GM12878 (cell line): ENCODE measurements at regions not wholly inside any gene's neighbourhood (a gene's known extent, or its start where the extent isn't known, plus 50 kb on each side); places are given as distances from the start of the nearest gene placed in this dataset.
A peak's percentile ranks its signal among the peaks of the same experiment; 100 is the strongest.

Experiments
- ATAC-seq: fragments of 200-7000 bp; cut with Tn5 transposase; 3 replicates; pipeline ENCODE4 v1.9.1; 2020; ENCODE audit warnings: mild to moderate bottlenecking, moderate library complexity
- BruUV-seq: library from RNA; stranded (reverse); fragments of 400-500 nt; replicated peaks from 2 replicates; lab custom pipeline; 2021; lab: Mats Ljungman, UMichigan
- CTCF ChIA-PET: fragments of 300-600 bp; sonication (Branson Sonifier 250); formaldehyde crosslinking; extraction: SDS; loops from one replicate; lab custom pipeline; 2021; ENCODE audit warnings: inconsistent platforms; lab: Yijun Ruan, JAX
- POLR2A ChIA-PET: fragments of 350-600 bp; formaldehyde crosslinking; extraction: SDS; loops from one replicate; lab custom pipeline; 2021; ENCODE audit warnings: inconsistent platforms; lab: Charles Lee
- RAD21 ChIA-PET: fragments of 300-600 bp; sonication (Branson Sonifier 250); formaldehyde crosslinking; loops from one replicate; lab custom pipeline; 2023; ENCODE audit warnings: antibody characterized with exemption; ENCODE audit not compliant: unreplicated experiment; lab: Charles Lee
- SMC1A ChIA-PET: fragments of 300-600 bp; sonication (Branson Sonifier 250); formaldehyde crosslinking; loops from one replicate; lab custom pipeline; 2023; ENCODE audit not compliant: unreplicated experiment, uncharacterized antibody; lab: Charles Lee
- DNase-seq: peaks from one replicate; pipeline ENCODE4 v3.0.0-alpha.2; 2011; ENCODE audit warnings: low read depth, low spot score
- FAIRE-seq: peaks from 3 replicates; lab custom pipeline; 2011; peaks lifted over from hg19 to GRCh38; lab: Jason Lieb, UNC
- H2AFZ ChIP-seq: 2 replicates; pipeline ENCODE4 v1.6.0; 2011; ENCODE audit warnings: low read depth, low read length, control low read depth; ENCODE audit not compliant: control insufficient read depth
- H3K27ac ChIP-seq: 2 replicates; pipeline ENCODE4 v1.5.1; 2011; ENCODE audit warnings: control low read depth; ENCODE audit not compliant: control insufficient read depth, insufficient read depth
- H3K27me3 ChIP-seq, 2 experiments: replicated peaks in 1 of 2; 2 replicates each; pipeline versions ENCODE4 v1.6.0 to v1.6.1; 2011; ENCODE audit warnings: low read length in 1 of 2; ENCODE audit not compliant: control insufficient read depth in 2 of 2, insufficient read depth in 2 of 2
- H3K36me3 ChIP-seq, 2 experiments: 2 replicates each; pipeline ENCODE4 v1.5.1; 2011; ENCODE audit warnings: low read length in 1 of 2; ENCODE audit not compliant: control insufficient read depth in 2 of 2, insufficient read depth in 2 of 2
- H3K4me1 ChIP-seq: 2 replicates; pipeline ENCODE4 v1.6.1; 2011; ENCODE audit warnings: mild to moderate bottlenecking, low read length, moderate library complexity, mixed read lengths; ENCODE audit not compliant: control insufficient read depth, insufficient read depth
- H3K4me2 ChIP-seq: 2 replicates; pipeline ENCODE4 v1.6.0; 2011; ENCODE audit warnings: control low read depth; ENCODE audit not compliant: control insufficient read depth, insufficient read depth
- H3K4me3 ChIP-seq: fragments of 200-600 bp; sonication (generic); 2 replicates; pipeline ENCODE4 v1.5.1; 2016
- H3K79me2 ChIP-seq: 2 replicates; pipeline ENCODE4 v1.6.0; 2011; ENCODE audit warnings: low read length; ENCODE audit not compliant: control insufficient read depth, insufficient read depth
- H3K9ac ChIP-seq: 2 replicates; pipeline ENCODE4 v1.8.0; 2011; ENCODE audit warnings: low read length, control low read depth, mixed read lengths; ENCODE audit not compliant: control insufficient read depth, insufficient read depth
- H3K9me3 ChIP-seq: replicated peaks from 3 replicates; pipeline ENCODE4 v1.5.1; 2011; ENCODE audit warnings: mild to moderate bottlenecking, low read length; ENCODE audit not compliant: control insufficient read depth, insufficient read depth
- H4K20me1 ChIP-seq: 2 replicates; pipeline ENCODE4 v1.6.0; 2011; ENCODE audit not compliant: control insufficient read depth, insufficient read depth
- CEBPB ChIP-seq, 2 experiments: fragments of 150-350 bp in 1 of 2; IDR thresholded peaks; 2 replicates each; pipeline ENCODE4 v1.6.1; 2012 to 2014; ENCODE audit warnings: low read depth in 2 of 2, low read length in 2 of 2, borderline replicate concordance in 1 of 2, inconsistent platforms in 1 of 2
- CTCF ChIP-seq, 3 experiments: IDR thresholded peaks in 2 of 3; conservative IDR thresholded peaks in 1 of 3; 2 replicates each; pipeline ENCODE4 v1.5.1; 2011; ENCODE audit warnings: low read depth in 3 of 3, low read length in 3 of 3, mild to moderate bottlenecking in 3 of 3, control low read depth in 2 of 3, moderate library complexity in 2 of 3, inconsistent platforms in 1 of 3, mixed read lengths in 1 of 3; ENCODE audit not compliant: control insufficient read depth in 2 of 3, insufficient read depth in 1 of 3; ENCODE audit errors: extremely low read depth in 1 of 3
- DPF2 ChIP-seq: fragments of 450-650 bp; IDR thresholded peaks from 2 replicates; pipeline ENCODE4 v1.6.1; 2017; ENCODE audit warnings: mild to moderate bottlenecking
- EGR1 ChIP-seq, 2 experiments: IDR thresholded peaks; 1 replicate in 1 of 2; 2 replicates in 1 of 2; pipeline ENCODE4 v1.6.1; 2011 to 2012; ENCODE audit warnings: low read depth in 2 of 2, low read length in 2 of 2, borderline replicate concordance in 1 of 2, mild to moderate bottlenecking in 1 of 2, moderate library complexity in 1 of 2
- FOXK2 ChIP-seq: fragments of 450-650 bp; IDR thresholded peaks from 2 replicates; pipeline ENCODE4 v1.6.1; 2017; ENCODE audit warnings: mild to moderate bottlenecking, moderate library complexity
- HDAC6 ChIP-seq: fragments of 200-600 bp; sonication (generic); IDR thresholded peaks from one replicate; pipeline ENCODE4 v1.8.0; 2017; ENCODE audit warnings: antibody characterized with exemption; ENCODE audit not compliant: unreplicated experiment
- KAT2A ChIP-seq: conservative IDR thresholded peaks from 2 replicates; pipeline ENCODE4 v1.6.1; 2011; ENCODE audit warnings: low read depth, low read length; ENCODE audit not compliant: control insufficient read depth
- NFIC ChIP-seq: IDR thresholded peaks from 2 replicates; pipeline ENCODE4 v1.6.1; 2012; ENCODE audit warnings: low read depth, mild to moderate bottlenecking, inconsistent platforms, low read length, moderate library complexity
- NRF1 ChIP-seq: conservative IDR thresholded peaks from 2 replicates; pipeline ENCODE4 v1.6.1; 2011; ENCODE audit warnings: mild to moderate bottlenecking, low read depth, low read length, improper control_type of control experiment
- POLR2A ChIP-seq: IDR thresholded peaks from 2 replicates; pipeline ENCODE4 v1.6.1; 2011; ENCODE audit warnings: low read depth, mild to moderate bottlenecking, low read length
- POU2F2 ChIP-seq: IDR thresholded peaks from 3 replicates; pipeline ENCODE4 v1.6.1; 2011; ENCODE audit warnings: low read depth, mild to moderate bottlenecking, low read length, borderline replicate concordance
- RAD21 ChIP-seq: IDR thresholded peaks from 2 replicates; pipeline ENCODE4 v1.6.1; 2011; ENCODE audit warnings: mild to moderate bottlenecking, low read depth, low read length, moderate library complexity; ENCODE audit not compliant: insufficient read depth
- RCOR1 ChIP-seq: conservative IDR thresholded peaks from 2 replicates; pipeline ENCODE4 v1.6.1; 2012; ENCODE audit warnings: low read depth, low read length, improper control_type of control experiment
- SMC3 ChIP-seq: IDR thresholded peaks from 2 replicates; pipeline ENCODE4 v1.6.1; 2011; ENCODE audit warnings: low read length, improper control_type of control experiment, borderline replicate concordance
- STAT3 ChIP-seq: IDR thresholded peaks from 2 replicates; pipeline ENCODE4 v1.6.1; 2011; ENCODE audit warnings: low read depth, low read length, improper control_type of control experiment
- TCF3 ChIP-seq: IDR thresholded peaks from 2 replicates; pipeline ENCODE4 v1.6.1; 2012; ENCODE audit warnings: low read depth, mild to moderate bottlenecking, low read length, borderline replicate concordance; ENCODE audit not compliant: insufficient read depth
- WGBS: methylation state at CpG from one replicate; pipeline ENCODE4 v1.1.6; 2016; ENCODE audit warnings: low lambda C conversion rate; ENCODE audit not compliant: insufficient replicate concordance, insufficient coverage; ENCODE audit errors: missing lambda C conversion rate; 5-methylcytosine and 5-hydroxymethylcytosine counted together
- in situ Hi-C: fragments of 300-500 bp; cut with MboI; formaldehyde crosslinking; loops from 9 replicates; pipeline ENCODE4 v1.14.3; 2018; ENCODE audit warnings: mixed read lengths
- intact Hi-C: fragments of 100-400 bp; cut with micrococcal nuclease; formaldehyde crosslinking; loops from one replicate; pipeline ENCODE4 v1.14.2; 2022; ENCODE audit not compliant: unreplicated experiment
- TF ChIP-seq, protein P1 (sequence below): IDR thresholded peaks from 2 replicates; pipeline ENCODE4 v1.6.1; 2011; ENCODE audit warnings: borderline replicate concordance, low read depth, mild to moderate bottlenecking, moderate library complexity, low read length; ENCODE audit not compliant: insufficient read depth, poor library complexity, severe bottlenecking
- TF ChIP-seq, protein P2 (sequence below): IDR thresholded peaks from 2 replicates; pipeline ENCODE4 v1.6.1; 2011; ENCODE audit warnings: mild to moderate bottlenecking, low read depth, low read length, moderate library complexity; ENCODE audit not compliant: insufficient replicate concordance

- H3K27me3 ChIP-seq, result peaks cover 0 to 2% of the 10 kb centered on the region in 2 experiments; a peak in 2 of 4 replicates
- DNase-seq, result peak; percentile 20
- no peak overlapping the region for H2AFZ ChIP-seq
- in situ Hi-C loops (no loop called here), intact Hi-C loops (loop anchor here (1.0 kb wide), 1 partner anchor 134 kb away; no protein-coding TSS in a partner anchor)
- ChIA-PET CTCF (interaction anchor here (0.5 to 1.2 kb wide), 4 partner anchors 54 to 387 kb away, joined by 3 to 4 read pairs (median 3); no protein-coding TSS in a partner anchor), POLR2A (no interaction called here), RAD21 (no interaction called here), SMC1A (interaction anchor here (1.1 kb wide), 1 partner anchor 10 kb away, joined by 3 read pairs; no protein-coding TSS in a partner anchor)
- no peak for TF ChIP-seq CEBPB (IDR thresholded peaks at IDR 0.05; ENCODE audit: borderline replicate concordance in 1 of 2, low read depth in 2 of 2, low read length in 2 of 2)
- TF ChIP-seq POU2F2, result no peak
- no peak for TF ChIP-seq EGR1 (IDR thresholded peaks at IDR 0.05; ENCODE audit: borderline replicate concordance in 1 of 2, low read depth in 2 of 2, low read length in 2 of 2)
- no peak for TF ChIP-seq STAT3
- no peak for TF ChIP-seq NRF1
- no peak for TF ChIP-seq DPF2
- TF ChIP-seq FOXK2, result no peak
- TF ChIP-seq HDAC6, result no peak
- peak; percentile 47; the same call in 1 of the 2 replicates for TF ChIP-seq SMC3
- peak; percentile 32 to 41 (median 41); a peak in 4 of 6 replicates for TF ChIP-seq CTCF (IDR thresholded peaks at IDR 0.05 in 2 of 3, conservative IDR thresholded peaks at IDR 0.05 in 1 of 3; ENCODE audit: control insufficient read depth in 2 of 3, extremely low read depth in 1 of 3, insufficient read depth in 1 of 3, low read depth in 3 of 3, low read length in 3 of 3)
- peak; percentile 53 for TF ChIP-seq RAD21
- TF ChIP-seq KAT2A, result no peak
- no peak for TF ChIP-seq RCOR1
- TF ChIP-seq POLR2A, result no peak
- TF ChIP-seq, protein P1, sequence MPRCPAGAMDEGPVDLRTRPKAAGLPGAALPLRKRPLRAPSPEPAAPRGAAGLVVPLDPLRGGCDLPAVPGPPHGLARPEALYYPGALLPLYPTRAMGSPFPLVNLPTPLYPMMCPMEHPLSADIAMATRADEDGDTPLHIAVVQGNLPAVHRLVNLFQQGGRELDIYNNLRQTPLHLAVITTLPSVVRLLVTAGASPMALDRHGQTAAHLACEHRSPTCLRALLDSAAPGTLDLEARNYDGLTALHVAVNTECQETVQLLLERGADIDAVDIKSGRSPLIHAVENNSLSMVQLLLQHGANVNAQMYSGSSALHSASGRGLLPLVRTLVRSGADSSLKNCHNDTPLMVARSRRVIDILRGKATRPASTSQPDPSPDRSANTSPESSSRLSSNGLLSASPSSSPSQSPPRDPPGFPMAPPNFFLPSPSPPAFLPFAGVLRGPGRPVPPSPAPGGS, result no peak
- TF ChIP-seq, protein P2, sequence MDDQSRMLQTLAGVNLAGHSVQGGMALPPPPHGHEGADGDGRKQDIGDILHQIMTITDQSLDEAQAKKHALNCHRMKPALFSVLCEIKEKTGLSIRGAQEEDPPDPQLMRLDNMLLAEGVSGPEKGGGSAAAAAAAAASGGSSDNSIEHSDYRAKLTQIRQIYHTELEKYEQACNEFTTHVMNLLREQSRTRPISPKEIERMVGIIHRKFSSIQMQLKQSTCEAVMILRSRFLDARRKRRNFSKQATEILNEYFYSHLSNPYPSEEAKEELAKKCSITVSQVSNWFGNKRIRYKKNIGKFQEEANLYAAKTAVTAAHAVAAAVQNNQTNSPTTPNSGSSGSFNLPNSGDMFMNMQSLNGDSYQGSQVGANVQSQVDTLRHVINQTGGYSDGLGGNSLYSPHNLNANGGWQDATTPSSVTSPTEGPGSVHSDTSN, result no peak
- 0 out of 2 replicates have a peak, but pooled peaks have one; percentile 48 for TF ChIP-seq TCF3
- TF ChIP-seq NFIC, result no peak
- H3K4me3 ChIP-seq, result no peak overlapping the region
- FAIRE-seq, result no peak
- H3K9me3 ChIP-seq, result no peaks in the 10 kb centered on the region; the same call in 2 of the 3 replicates
- peak; percentile 71 for ATAC-seq
- no peaks in the 10 kb centered on the region for H4K20me1 ChIP-seq
- no TSS peak for BruUV-seq
- no peaks in the 10 kb centered on the region for H3K79me2 ChIP-seq
- H3K4me2 ChIP-seq, result no peak overlapping the region
- H3K36me3 ChIP-seq, result no peaks in the 10 kb centered on the region
- H3K9ac ChIP-seq, result no peak overlapping the region
- no peaks in the 10 kb centered on the region; the same call in 1 of the 2 replicates for H3K4me1 ChIP-seq
- no peak overlapping the region for H3K27ac ChIP-seq
- WGBS, result 15% methylated on average over 9 of the region's 9 CpGs
These were observed 165.2 kb upstream of the CST7 start for GRCh38 chr20:24783631-24784492.
